ENCODE measurements at regions not wholly inside any gene's neighbourhood (a gene's known extent, or its start where the extent isn't known, plus 50 kb on each side); places are given as distances from the start of the nearest gene placed in this dataset.

DNA sequence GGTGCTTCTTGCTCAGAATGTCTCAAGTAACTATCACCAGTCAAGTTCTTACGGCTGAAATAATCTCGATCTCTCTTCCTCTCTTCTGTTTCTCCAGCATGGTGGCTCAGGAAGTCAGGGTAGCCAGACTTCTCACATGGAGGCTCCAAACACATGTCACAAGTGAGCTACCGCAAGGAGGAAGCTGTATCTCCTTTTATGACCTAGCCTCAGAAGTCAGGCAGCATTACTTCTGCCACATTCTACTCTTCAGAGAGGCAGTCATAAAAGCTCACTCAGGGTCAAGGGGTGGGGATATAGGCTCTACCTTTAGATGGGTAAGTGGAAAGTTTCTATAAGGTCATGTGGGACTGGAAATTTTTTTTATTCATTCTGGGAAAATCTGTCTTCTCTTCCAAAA is 86.6 kb upstream of the NEO1 start:
- TF ChIP-seq, protein P1, sequence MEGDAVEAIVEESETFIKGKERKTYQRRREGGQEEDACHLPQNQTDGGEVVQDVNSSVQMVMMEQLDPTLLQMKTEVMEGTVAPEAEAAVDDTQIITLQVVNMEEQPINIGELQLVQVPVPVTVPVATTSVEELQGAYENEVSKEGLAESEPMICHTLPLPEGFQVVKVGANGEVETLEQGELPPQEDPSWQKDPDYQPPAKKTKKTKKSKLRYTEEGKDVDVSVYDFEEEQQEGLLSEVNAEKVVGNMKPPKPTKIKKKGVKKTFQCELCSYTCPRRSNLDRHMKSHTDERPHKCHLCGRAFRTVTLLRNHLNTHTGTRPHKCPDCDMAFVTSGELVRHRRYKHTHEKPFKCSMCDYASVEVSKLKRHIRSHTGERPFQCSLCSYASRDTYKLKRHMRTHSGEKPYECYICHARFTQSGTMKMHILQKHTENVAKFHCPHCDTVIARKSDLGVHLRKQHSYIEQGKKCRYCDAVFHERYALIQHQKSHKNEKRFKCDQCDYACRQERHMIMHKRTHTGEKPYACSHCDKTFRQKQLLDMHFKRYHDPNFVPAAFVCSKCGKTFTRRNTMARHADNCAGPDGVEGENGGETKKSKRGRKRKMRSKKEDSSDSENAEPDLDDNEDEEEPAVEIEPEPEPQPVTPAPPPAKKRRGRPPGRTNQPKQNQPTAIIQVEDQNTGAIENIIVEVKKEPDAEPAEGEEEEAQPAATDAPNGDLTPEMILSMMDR (IDR thresholded peaks at IDR 0.05), result no peak
- TF ChIP-seq POLR2A (IDR thresholded peaks at IDR 0.05), result no peak
